ENCODE measurements at regions not wholly inside any gene's neighbourhood (a gene's known extent, or its start where the extent isn't known, plus 50 kb on each side); places are given as distances from the start of the nearest gene placed in this dataset.

GRCh38 chr10:107442035-107442505 lies 277.6 kb upstream of the SORCS1 start:
- H2AFZ ChIP-seq (ENCODE audit: low read length) = no peak overlapping the region
- no peaks in the 10 kb centered on the region for H3F3A ChIP-seq (ENCODE audit: low read depth)
- no peaks in the 10 kb centered on the region for H3K9me2 ChIP-seq (replicated peaks; ENCODE audit: low read depth, low read length)
- TF ChIP-seq CTCF (conservative IDR thresholded peaks at IDR 0.05; ENCODE audit: low read length) (no peak), EZH2phosphoT487 (IDR thresholded peaks at IDR 0.05; ENCODE audit: borderline replicate concordance) (no peak)
- H3K4me2 ChIP-seq (ENCODE audit: low read depth, low read length, poor library complexity, severe bottlenecking) = no peak overlapping the region
- H3K4me1 ChIP-seq (ENCODE audit: insufficient read depth, low read length, poor library complexity, severe bottlenecking) = no peaks in the 10 kb centered on the region
- H3K9me3 ChIP-seq (ENCODE audit: insufficient read depth, low read depth, low read length) = no peaks in the 10 kb centered on the region
- H3K27me3 ChIP-seq (ENCODE audit: insufficient read depth, low read length, poor library complexity, severe bottlenecking) = no peaks in the 10 kb centered on the region
- no peaks in the 10 kb centered on the region for H3K36me3 ChIP-seq (ENCODE audit: insufficient read depth, low read length)
- no peaks in the 10 kb centered on the region for H3K79me2 ChIP-seq (ENCODE audit: insufficient read depth, low read length)
- no peaks in the 10 kb centered on the region for H4K20me1 ChIP-seq (ENCODE audit: insufficient read depth, low read length, poor library complexity, severe bottlenecking)
- no peak overlapping the region for H3K9ac ChIP-seq (ENCODE audit: low read depth, low read length, poor library complexity, severe bottlenecking)
- H3K4me3 ChIP-seq (ENCODE audit: low read length, poor library complexity, severe bottlenecking) = no peak overlapping the region

- Histone ChIP-seq H3K79me2 (ENCODE audit: insufficient read depth, low read length) (no peaks in the 10 kb centered on the region), H3K9ac (ENCODE audit: low read depth, low read length, poor library complexity, severe bottlenecking) (no peak overlapping the region), H3K9me3 (ENCODE audit: insufficient read depth, low read depth, low read length) (no peaks in the 10 kb centered on the region), H3F3A (ENCODE audit: low read depth) (no peaks in the 10 kb centered on the region), H3K9me2 (replicated peaks; ENCODE audit: low read depth, low read length) (no peaks in the 10 kb centered on the region), H4K20me1 (ENCODE audit: insufficient read depth, low read length, poor library complexity, severe bottlenecking) (no peaks in the 10 kb centered on the region), H3K36me3 (ENCODE audit: insufficient read depth, low read length) (no peaks in the 10 kb centered on the region), H3K4me1 (ENCODE audit: insufficient read depth, low read length, poor library complexity, severe bottlenecking) (no peaks in the 10 kb centered on the region), H2AFZ (ENCODE audit: low read length) (no peak overlapping the region), H3K4me3 (ENCODE audit: low read length, poor library complexity, severe bottlenecking) (no peak overlapping the region), H3K4me2 (ENCODE audit: low read depth, low read length, poor library complexity, severe bottlenecking) (no peak overlapping the region), H3K27me3 (ENCODE audit: insufficient read depth, low read length, poor library complexity, severe bottlenecking) (no peaks in the 10 kb centered on the region)
- TF ChIP-seq EZH2phosphoT487 (IDR thresholded peaks at IDR 0.05; ENCODE audit: borderline replicate concordance) = no peak
- no peak for TF ChIP-seq CTCF (conservative IDR thresholded peaks at IDR 0.05; ENCODE audit: low read length)
Observed at GRCh38 chr10:107440741-107441140, 276.2 kb upstream of the SORCS1 start.

- Histone ChIP-seq H3K4me1 (ENCODE audit: insufficient read depth, low read length, poor library complexity, severe bottlenecking) (no peaks in the 10 kb centered on the region), H3K27me3 (ENCODE audit: insufficient read depth, low read length, poor library complexity, severe bottlenecking) (no peaks in the 10 kb centered on the region), H2AFZ (ENCODE audit: low read length) (no peak overlapping the region), H3K9me3 (ENCODE audit: insufficient read depth, low read depth, low read length) (no peaks in the 10 kb centered on the region), H3K4me2 (ENCODE audit: low read depth, low read length, poor library complexity, severe bottlenecking) (no peak overlapping the region), H3K9me2 (replicated peaks; ENCODE audit: low read depth, low read length) (no peaks in the 10 kb centered on the region), H3K9ac (ENCODE audit: low read depth, low read length, poor library complexity, severe bottlenecking) (no peak overlapping the region), H4K20me1 (ENCODE audit: insufficient read depth, low read length, poor library complexity, severe bottlenecking) (no peaks in the 10 kb centered on the region), H3K79me2 (ENCODE audit: insufficient read depth, low read length) (no peaks in the 10 kb centered on the region), H3K36me3 (ENCODE audit: insufficient read depth, low read length) (no peaks in the 10 kb centered on the region), H3F3A (ENCODE audit: low read depth) (no peaks in the 10 kb centered on the region), H3K4me3 (ENCODE audit: low read length, poor library complexity, severe bottlenecking) (no peak overlapping the region)
- no peak for TF ChIP-seq CTCF (conservative IDR thresholded peaks at IDR 0.05; ENCODE audit: low read length)
- TF ChIP-seq EZH2phosphoT487 (IDR thresholded peaks at IDR 0.05; ENCODE audit: borderline replicate concordance) = no peak
Observed at GRCh38 chr10:107437921-107438320, 273.4 kb upstream of the SORCS1 start.

Data from Loucy (cell line).